K562 (cell line): ENCODE measurements at regions not wholly inside any gene's neighbourhood (a gene's known extent, or its start where the extent isn't known, plus 50 kb on each side); places are given as distances from the start of the nearest gene placed in this dataset.

Experiments used
- ATAC-seq: fragments of 200-7000 bp; cut with Tn5 transposase; 3 replicates; pipeline ENCODE4 v1.9.1; 2020; ENCODE audit warnings: moderate library complexity
- BruUV-seq: library from RNA; stranded (reverse); fragments of 400-500 nt; replicated peaks from 2 replicates; lab custom pipeline; 2021; lab: Mats Ljungman, UMichigan
- CTCF ChIA-PET: fragments of 300-600 bp; formaldehyde crosslinking; extraction: SDS; loops from one replicate; lab custom pipeline; 2021; ENCODE audit warnings: low intra/inter-chr PET ratio; lab: Yijun Ruan, JAX
- POLR2A ChIA-PET: fragments of 300-600, 350-650 bp; sonication (Branson Sonifier 250); formaldehyde crosslinking; extraction: SDS; loops from one replicate; lab custom pipeline; 2021; ENCODE audit warnings: antibody characterized with exemption, inconsistent platforms; lab: Yijun Ruan, JAX
- DNase-seq, 4 experiments: peaks; one replicate each; pipeline versions ENCODE4 v3.0.0 to v3.0.0-alpha.2; 2011 to 2018; ENCODE audit warnings: low spot score in 3 of 4, mixed read lengths in 3 of 4; ENCODE audit errors: extremely low read depth in 1 of 4
- FAIRE-seq: peaks from 2 replicates; lab custom pipeline; 2011; peaks lifted over from hg19 to GRCh38; lab: Jason Lieb, UNC
- H2AFZ ChIP-seq: 2 replicates; pipeline ENCODE4 v1.6.0; 2011; ENCODE audit warnings: low read depth, low read length, control low read depth, inconsistent platforms
- H3K27ac ChIP-seq: fragments of 200-600 bp; 3 replicates; pipeline ENCODE4 v1.8.0; 2011; ENCODE audit warnings: low read depth, mild to moderate bottlenecking, control low read depth, inconsistent platforms, low read length, moderate library complexity, mixed read lengths; ENCODE audit errors: extremely low read depth
- H3K27me3 ChIP-seq, 2 experiments: fragments of 300-600 bp in 1 of 2; 2 replicates in 1 of 2; 3 replicates in 1 of 2; pipeline versions ENCODE4 v1.6.0 to v1.8.0; 2011; ENCODE audit warnings: inconsistent platforms in 2 of 2, low read length in 2 of 2, mild to moderate bottlenecking in 1 of 2, mixed read lengths in 1 of 2, moderate library complexity in 1 of 2; ENCODE audit not compliant: control insufficient read depth in 2 of 2, insufficient read depth in 2 of 2
- H3K36me3 ChIP-seq: fragments of 300-600 bp; 3 replicates; pipeline ENCODE4 v1.8.0; 2011; ENCODE audit warnings: mild to moderate bottlenecking, low read length, inconsistent platforms; ENCODE audit not compliant: control insufficient read depth, insufficient read depth
- H3K4me1 ChIP-seq, 2 experiments: fragments of 200-600 bp in 1 of 2; replicated peaks in 1 of 2; 2 replicates in 1 of 2; 3 replicates in 1 of 2; pipeline versions ENCODE4 v1.5.1 to v1.8.0; 2011; ENCODE audit warnings: inconsistent platforms in 2 of 2, low read length in 2 of 2, mild to moderate bottlenecking in 1 of 2, mixed read lengths in 1 of 2, moderate library complexity in 1 of 2; ENCODE audit not compliant: control insufficient read depth in 2 of 2, insufficient read depth in 2 of 2
- H3K4me2 ChIP-seq: 2 replicates; pipeline ENCODE4 v1.6.1; 2011; ENCODE audit warnings: low read length, control low read depth, inconsistent platforms, mixed read lengths; ENCODE audit not compliant: insufficient read depth
- H3K4me3 ChIP-seq: fragments of 200-600 bp; sonication (generic), shearing (Covaris generic); 2 replicates; pipeline ENCODE4 v1.5.1; 2016; ENCODE audit warnings: control low read depth, inconsistent platforms
- H3K79me2 ChIP-seq: fragments of 200-600 bp; 3 replicates; pipeline ENCODE4 v1.8.0; 2011; ENCODE audit warnings: low read length, inconsistent platforms; ENCODE audit not compliant: control insufficient read depth, insufficient read depth
- H3K9ac ChIP-seq, 2 experiments: 2 replicates each; pipeline versions ENCODE4 v1.6.0 to v1.6.1; 2011; ENCODE audit warnings: low read depth in 2 of 2, low read length in 2 of 2, control low read depth in 1 of 2, inconsistent platforms in 1 of 2, mild to moderate bottlenecking in 1 of 2, mixed read lengths in 1 of 2; ENCODE audit not compliant: insufficient read depth in 1 of 2
- H3K9me1 ChIP-seq: one replicate; pipeline ENCODE4 v1.6.0; 2011; ENCODE audit warnings: inconsistent platforms, mild to moderate bottlenecking, low read length, moderate library complexity; ENCODE audit not compliant: control insufficient read depth, insufficient read depth
- H3K9me3 ChIP-seq: replicated peaks from 2 replicates; pipeline ENCODE4 v1.5.1; 2011; ENCODE audit warnings: low read depth, low read length, inconsistent platforms; ENCODE audit not compliant: control insufficient read depth, insufficient read depth
- H4K20me1 ChIP-seq: replicated peaks from 2 replicates; pipeline ENCODE4 v1.6.1; 2011; ENCODE audit warnings: low read length, inconsistent platforms, mixed read lengths; ENCODE audit not compliant: control insufficient read depth, insufficient read depth
- CHD1 ChIP-seq: fragments of 200-600 bp; sonication (generic); IDR thresholded peaks from one replicate; pipeline ENCODE4 v1.6.1; 2012; ENCODE audit warnings: mild to moderate bottlenecking, moderate library complexity, low read length, inconsistent platforms
- CXXC5 ChIP-seq: fragments of 250-450 bp; sonication (Bioruptor Pico); IDR thresholded peaks from 2 replicates; pipeline ENCODE4 v1.8.0; 2022; ENCODE audit warnings: inconsistent platforms, mild to moderate bottlenecking, moderate library complexity
- GATA2 ChIP-seq: sonication (generic); formaldehyde crosslinking; IDR thresholded peaks from 2 replicates; pipeline ENCODE4 v1.4.0; 2020; ENCODE audit warnings: mild to moderate bottlenecking, missing genetic modification reagents
- HLTF ChIP-seq: fragments of 450-650 bp; IDR thresholded peaks from 2 replicates; pipeline ENCODE4 v1.6.1; 2016
- HNRNPUL1 ChIP-seq: fragments of 200-400 bp; formaldehyde crosslinking; IDR thresholded peaks from 2 replicates; pipeline ENCODE4 v1.6.1; 2017; ENCODE audit warnings: low read length
- MAFF ChIP-seq: IDR thresholded peaks from 2 replicates; pipeline ENCODE4 v1.6.1; 2012; ENCODE audit warnings: low read length, improper control_type of control experiment
- RBM22 ChIP-seq: fragments of 200-400 bp; formaldehyde crosslinking; IDR thresholded peaks from 2 replicates; pipeline ENCODE4 v1.6.1; 2018; ENCODE audit warnings: low read length, low read depth; ENCODE audit not compliant: poor library complexity, severe bottlenecking
- RBM25 ChIP-seq: fragments of 200-400 bp; formaldehyde crosslinking; IDR thresholded peaks from 2 replicates; pipeline ENCODE4 v1.6.1; 2018; ENCODE audit warnings: low read length, low read depth, moderate library complexity; ENCODE audit not compliant: severe bottlenecking
- SMARCA5 ChIP-seq: fragments of 450-650 bp; IDR thresholded peaks from 2 replicates; pipeline ENCODE4 v1.6.1; 2016
- ZFP30 ChIP-seq: fragments of 250-450 bp; sonication (Bioruptor Pico); IDR thresholded peaks from 2 replicates; pipeline ENCODE4 v1.8.0; 2022; ENCODE audit warnings: moderate library complexity, mild to moderate bottlenecking, inconsistent platforms, borderline replicate concordance
- ZNF407 ChIP-seq: fragments of 450-650 bp; IDR thresholded peaks from 2 replicates; pipeline ENCODE4 v1.6.1; 2016; ENCODE audit warnings: low read depth
- WGBS: fragments of 100-300 bp; shearing (Covaris generic); methylation state at CpG from one replicate; pipeline ENCODE4 v1.1.6; 2016; ENCODE audit warnings: low coverage, mixed read lengths; ENCODE audit not compliant: insufficient coverage; ENCODE audit errors: missing lambda C conversion rate; 5-methylcytosine and 5-hydroxymethylcytosine counted together
- in situ Hi-C: fragments of 300-500 bp; cut with MboI; formaldehyde crosslinking; loops from 4 replicates; pipeline ENCODE4 v1.15.0; 2018; ENCODE audit warnings: inconsistent platforms, mixed read lengths
- intact Hi-C: fragments of 100-400 bp; cut with micrococcal nuclease; formaldehyde crosslinking; loops from 2 replicates; pipeline ENCODE4 v1.14.2; 2022

- no peak for DNase-seq
- intact Hi-C loops, result no loop called here
- BruUV-seq, result no TSS peak
- CTCF ChIA-PET, result no interaction called here
- no peaks in the 10 kb centered on the region for H3K9me3 ChIP-seq
- 0% methylated on average over 3 of the region's 3 CpGs for WGBS
- TF ChIP-seq HLTF (no peak), RBM25 (no peak), CHD1 (no peak), RBM22 (no peak), HNRNPUL1 (no peak)
- TF ChIP-seq, all 486 proteins: peak for 0
- Histone ChIP-seq H3K4me3 (no peak overlapping the region), H3K27ac (no peak overlapping the region), H3K9me1 (no peaks in the 10 kb centered on the region), H4K20me1 (no peaks in the 10 kb centered on the region), H2AFZ (no peak overlapping the region), H3K36me3 (no peaks in the 10 kb centered on the region), H3K79me2 (no peaks in the 10 kb centered on the region), H3K4me1 (no peaks in the 10 kb centered on the region), H3K27me3 (no peaks in the 10 kb centered on the region), H3K4me2 (no peak overlapping the region), H3K9ac (no peak overlapping the region)
- FAIRE-seq (no peak), ATAC-seq (no peak)
- POLR2A ChIA-PET, result no interaction called here
- in situ Hi-C loops, result no loop called here
Observed at GRCh38 chr7:49487830-49488140, 285.7 kb upstream of the VWC2 start.

GRCh38 chr7:49488573-49488972 is 284.9 kb upstream of the VWC2 start:
- intact Hi-C loops (no loop called here), in situ Hi-C loops (no loop called here)
- no peak overlapping the region for H2AFZ ChIP-seq
- H3K9me3 ChIP-seq, result no peaks in the 10 kb centered on the region
- H4K20me1 ChIP-seq, result no peaks in the 10 kb centered on the region
- DNase-seq (no peak), FAIRE-seq (no peak), ATAC-seq (no peak)
- H3K27me3 ChIP-seq, result no peaks in the 10 kb centered on the region
- H3K9me1 ChIP-seq, result no peaks in the 10 kb centered on the region
- BruUV-seq, result no TSS peak
- no peaks in the 10 kb centered on the region for H3K4me1 ChIP-seq
- no peak overlapping the region for H3K9ac ChIP-seq
- CTCF ChIA-PET, result no interaction called here
- H3K36me3 ChIP-seq, result no peaks in the 10 kb centered on the region
- no peak overlapping the region for H3K27ac ChIP-seq
- WGBS, result 0% methylated on average over 1 of the region's 1 CpG
- POLR2A ChIA-PET, result no interaction called here
- no peak overlapping the region for H3K4me2 ChIP-seq
- H3K4me3 ChIP-seq, result no peak overlapping the region
- H3K79me2 ChIP-seq, result no peaks in the 10 kb centered on the region
- TF ChIP-seq CXXC5, result no peak
- no peak for TF ChIP-seq ZFP30 (CRISPR knock-in tag)
- no peak for TF ChIP-seq MAFF
- no peak for TF ChIP-seq SMARCA5
- TF ChIP-seq ZNF407, result no peak
- no peak for TF ChIP-seq GATA2
